ENCODE measurements at regions not wholly inside any gene's neighbourhood (a gene's known extent, or its start where the extent isn't known, plus 50 kb on each side); places are given as distances from the start of the nearest gene placed in this dataset.
"Not testable (repeated sequence)": the region's sequence is repeated elsewhere in the genome, so short reads cannot be mapped to it uniquely, and the experiment has no call there.

GRCh38 chr18:22753130-22753831, 179.8 kb upstream of the RBBP8 start:
- H3K4me3 ChIP-seq (ENCODE audit: low read depth, low read length): no peak overlapping the region
- TF ChIP-seq, protein P1, sequence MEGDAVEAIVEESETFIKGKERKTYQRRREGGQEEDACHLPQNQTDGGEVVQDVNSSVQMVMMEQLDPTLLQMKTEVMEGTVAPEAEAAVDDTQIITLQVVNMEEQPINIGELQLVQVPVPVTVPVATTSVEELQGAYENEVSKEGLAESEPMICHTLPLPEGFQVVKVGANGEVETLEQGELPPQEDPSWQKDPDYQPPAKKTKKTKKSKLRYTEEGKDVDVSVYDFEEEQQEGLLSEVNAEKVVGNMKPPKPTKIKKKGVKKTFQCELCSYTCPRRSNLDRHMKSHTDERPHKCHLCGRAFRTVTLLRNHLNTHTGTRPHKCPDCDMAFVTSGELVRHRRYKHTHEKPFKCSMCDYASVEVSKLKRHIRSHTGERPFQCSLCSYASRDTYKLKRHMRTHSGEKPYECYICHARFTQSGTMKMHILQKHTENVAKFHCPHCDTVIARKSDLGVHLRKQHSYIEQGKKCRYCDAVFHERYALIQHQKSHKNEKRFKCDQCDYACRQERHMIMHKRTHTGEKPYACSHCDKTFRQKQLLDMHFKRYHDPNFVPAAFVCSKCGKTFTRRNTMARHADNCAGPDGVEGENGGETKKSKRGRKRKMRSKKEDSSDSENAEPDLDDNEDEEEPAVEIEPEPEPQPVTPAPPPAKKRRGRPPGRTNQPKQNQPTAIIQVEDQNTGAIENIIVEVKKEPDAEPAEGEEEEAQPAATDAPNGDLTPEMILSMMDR (IDR thresholded peaks at IDR 0.05; ENCODE audit: insufficient read depth, low read depth, low read length): no peak
- no peak for DNase-seq (ENCODE audit: low read depth)

DNA sequence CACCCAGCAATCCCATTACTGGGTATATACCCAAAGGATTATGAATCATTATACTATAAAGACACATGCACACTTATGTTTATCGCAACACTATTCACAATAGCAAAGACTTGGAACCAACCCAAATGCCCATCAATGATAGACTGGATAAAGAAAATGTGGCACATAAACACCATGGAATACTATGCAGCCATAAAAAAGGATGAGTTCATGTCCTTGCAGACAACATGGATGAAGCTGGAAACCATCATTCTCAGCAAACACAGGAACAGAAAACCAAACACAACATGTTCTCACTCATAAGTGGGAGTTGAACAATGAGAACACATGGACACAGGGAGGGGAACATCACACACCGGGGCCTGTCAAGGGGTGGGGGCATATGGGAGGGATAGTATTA, 169.1 kb upstream of the RBBP8 start:
- not testable (repeated sequence) for DNase-seq (ENCODE audit: low read depth); H3K4me3 ChIP-seq (ENCODE audit: low read depth, low read length)

DNA sequence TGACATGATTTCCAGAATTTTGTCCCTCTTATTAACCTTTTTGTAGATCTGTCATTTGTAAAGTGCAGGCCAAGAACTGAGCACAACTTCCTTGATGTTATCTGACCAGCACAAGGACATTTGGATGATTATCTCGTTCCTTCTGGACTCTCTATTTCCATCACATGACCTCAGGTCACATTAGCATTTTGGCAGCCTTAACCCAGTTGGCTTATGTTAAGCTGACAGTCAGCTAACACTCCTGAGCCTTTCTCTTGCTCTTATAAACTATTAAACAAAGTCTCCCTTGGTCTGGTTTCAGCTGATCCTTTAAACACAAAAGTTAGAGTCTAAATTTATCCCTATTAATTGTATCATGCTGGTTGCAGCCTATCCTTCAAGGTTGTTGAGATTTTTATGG, 167.2 kb upstream of the RBBP8 start:
- no peak for DNase-seq (ENCODE audit: low read depth)
- H3K4me3 ChIP-seq (ENCODE audit: low read depth, low read length): no peak overlapping the region
- TF ChIP-seq, protein P1 (IDR thresholded peaks at IDR 0.05; ENCODE audit: insufficient read depth, low read depth, low read length): no peak

- TF ChIP-seq, protein P1 (IDR thresholded peaks at IDR 0.05; ENCODE audit: insufficient read depth, low read depth, low read length): no peak
- H3K4me3 ChIP-seq (ENCODE audit: low read depth, low read length): no peak overlapping the region
- DNase-seq (ENCODE audit: low read depth): no peak
These were observed 165.5 kb upstream of the RBBP8 start for GRCh38 chr18:22767653-22768052.

DNA sequence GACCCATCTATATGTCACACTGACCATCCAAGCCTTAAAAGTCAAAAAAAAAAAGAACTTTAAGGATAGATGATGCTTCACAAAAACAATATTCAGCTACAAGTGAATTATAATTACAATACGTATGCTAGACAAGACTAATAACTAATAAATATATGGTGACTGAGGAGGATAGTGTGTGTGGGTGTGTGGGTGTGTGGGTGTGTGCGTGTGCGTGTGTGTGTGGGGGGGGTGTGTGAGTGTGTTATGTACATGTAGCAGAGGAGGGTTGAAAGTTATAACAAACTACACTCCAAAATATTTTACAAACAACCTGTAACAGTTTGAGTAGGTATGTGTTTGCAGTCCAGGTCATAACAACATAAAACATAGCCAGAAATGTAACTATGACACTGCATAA, 159.2 kb upstream of the RBBP8 start:
- H3K4me3 ChIP-seq (ENCODE audit: low read depth, low read length): no peak overlapping the region
- DNase-seq (ENCODE audit: low read depth): no peak
- TF ChIP-seq, protein P1 (IDR thresholded peaks at IDR 0.05; ENCODE audit: insufficient read depth, low read depth, low read length): no peak

- TF ChIP-seq, protein P1 (IDR thresholded peaks at IDR 0.05; ENCODE audit: insufficient read depth, low read depth, low read length): no peak
These were observed 154.1 kb upstream of the RBBP8 start for GRCh38 chr18:22778996-22779395.

GRCh38 chr18:22783245-22783644, 149.9 kb upstream of the RBBP8 start:
- TF ChIP-seq, protein P1 (IDR thresholded peaks at IDR 0.05; ENCODE audit: insufficient read depth, low read depth, low read length): no peak
- H3K4me3 ChIP-seq (ENCODE audit: low read depth, low read length): no peak overlapping the region
- DNase-seq (ENCODE audit: low read depth): no peak

More at GRCh38 chr18:22778996-22779395, 154.1 kb upstream of the RBBP8 start:
- no peak for DNase-seq (ENCODE audit: low read depth)
- H3K4me3 ChIP-seq (ENCODE audit: low read depth, low read length): no peak overlapping the region
